ENCODE measurements at regions not wholly inside any gene's neighbourhood (a gene's known extent, or its start where the extent isn't known, plus 50 kb on each side); places are given as distances from the start of the nearest gene placed in this dataset.

DNA sequence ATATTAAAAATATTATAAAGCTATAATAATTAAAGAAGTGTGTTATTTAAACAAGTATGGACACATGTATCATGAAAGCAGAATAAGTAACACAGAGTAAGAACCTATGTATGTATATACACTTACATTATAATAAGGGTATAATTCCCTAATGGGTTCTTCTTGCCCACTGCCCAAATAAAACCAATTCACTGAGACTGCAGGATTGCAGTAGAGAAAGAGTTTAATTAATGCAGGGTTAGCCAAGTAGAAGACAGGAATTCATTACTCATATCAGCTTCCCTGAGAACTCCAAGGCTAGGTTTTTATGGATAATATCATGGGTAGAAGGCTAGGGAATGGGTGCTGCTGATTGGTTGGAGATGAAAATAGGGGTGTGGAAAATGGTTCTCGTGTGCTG, 53.8 kb upstream of the SAMD3 start:
- Histone ChIP-seq H3K9ac (ENCODE audit: low read length) (no peak overlapping the region), H3K4me3 (ENCODE audit: low read length) (no peak overlapping the region), H3K36me3 (ENCODE audit: control insufficient read depth, insufficient read depth, low read length, severe bottlenecking) (peaks cover 2% of the 10 kb centered on the region), H3K9me3 (ENCODE audit: control insufficient read depth, low read length) (peaks cover 37% of the 10 kb centered on the region), H3K4me1 (ENCODE audit: control insufficient read depth, insufficient read depth, low read length) (peaks cover 11% of the 10 kb centered on the region), H3K27me3 (replicated peaks; ENCODE audit: control insufficient read depth, insufficient read depth, low read length) (no peaks in the 10 kb centered on the region)
- DNase-seq (ENCODE audit: low read depth), result no peak

DNA sequence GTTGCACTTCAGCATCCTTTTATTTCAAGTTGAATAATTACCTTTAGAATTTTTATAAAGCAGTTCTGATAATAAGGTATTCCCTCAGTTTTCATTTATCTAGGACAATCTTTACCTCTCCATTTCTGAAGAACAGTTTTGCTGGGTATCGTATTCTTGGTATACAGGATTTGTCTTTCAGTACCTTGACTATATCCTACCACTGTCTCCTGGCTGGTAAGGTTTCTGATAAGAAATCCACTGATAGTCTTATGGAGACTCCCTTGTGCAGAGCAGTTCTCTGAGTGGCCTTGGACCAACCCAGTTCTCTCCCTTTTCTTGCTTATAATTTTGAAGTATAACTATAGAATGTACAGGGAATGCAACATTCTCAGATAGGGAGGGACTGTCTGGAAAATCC, 51.3 kb upstream of the SAMD3 start:
- Histone ChIP-seq H3K9me3 (ENCODE audit: control insufficient read depth, low read length) (peaks cover 37% of the 10 kb centered on the region), H3K4me1 (ENCODE audit: control insufficient read depth, insufficient read depth, low read length) (no peaks in the 10 kb centered on the region), H3K9ac (ENCODE audit: low read length) (no peak overlapping the region), H3K4me3 (ENCODE audit: low read length) (no peak overlapping the region), H3K27me3 (replicated peaks; ENCODE audit: control insufficient read depth, insufficient read depth, low read length) (no peaks in the 10 kb centered on the region), H3K36me3 (ENCODE audit: control insufficient read depth, insufficient read depth, low read length, severe bottlenecking) (peaks cover 2% of the 10 kb centered on the region)
- DNase-seq (ENCODE audit: low read depth), result no peak
